Muscle of leg (tissue), 3 donors: ENCODE measurements at regions not wholly inside any gene's neighbourhood (a gene's known extent, or its start where the extent isn't known, plus 50 kb on each side); places are given as distances from the start of the nearest gene placed in this dataset.
A peak's percentile ranks its signal among the peaks of the same experiment; 100 is the strongest.

ENCODE experiments used
- DNase-seq: peaks from one replicate; pipeline ENCODE4 v3.0.0; 2013
- H3K27ac ChIP-seq: one replicate; pipeline ENCODE4 v1.5.1; 2013; ENCODE audit warnings: mild to moderate bottlenecking, low read length, control low read depth
- H3K27me3 ChIP-seq: one replicate; pipeline ENCODE4 v1.6.1; 2013; ENCODE audit warnings: low read length; ENCODE audit not compliant: control insufficient read depth, insufficient read depth
- H3K36me3 ChIP-seq: one replicate; pipeline ENCODE4 v1.6.1; 2013; ENCODE audit warnings: low read length; ENCODE audit not compliant: control insufficient read depth, insufficient read depth
- H3K4me1 ChIP-seq: one replicate; pipeline ENCODE4 v1.6.1; 2013; ENCODE audit warnings: low read length; ENCODE audit not compliant: control insufficient read depth, insufficient read depth
- H3K4me3 ChIP-seq: one replicate; pipeline ENCODE4 v1.5.1; 2013; ENCODE audit warnings: low read length, control low read depth
- H3K9me3 ChIP-seq: replicated peaks from 2 replicates; pipeline ENCODE4 v1.6.1; 2013; ENCODE audit warnings: low read depth, low read length; ENCODE audit not compliant: control insufficient read depth
- WGBS: methylation state at CpG from one replicate; pipeline ENCODE4 v1.1.5; 2013; ENCODE audit warnings: missing lambda C conversion rate; ENCODE audit not compliant: insufficient coverage; 5-methylcytosine and 5-hydroxymethylcytosine counted together

DNA sequence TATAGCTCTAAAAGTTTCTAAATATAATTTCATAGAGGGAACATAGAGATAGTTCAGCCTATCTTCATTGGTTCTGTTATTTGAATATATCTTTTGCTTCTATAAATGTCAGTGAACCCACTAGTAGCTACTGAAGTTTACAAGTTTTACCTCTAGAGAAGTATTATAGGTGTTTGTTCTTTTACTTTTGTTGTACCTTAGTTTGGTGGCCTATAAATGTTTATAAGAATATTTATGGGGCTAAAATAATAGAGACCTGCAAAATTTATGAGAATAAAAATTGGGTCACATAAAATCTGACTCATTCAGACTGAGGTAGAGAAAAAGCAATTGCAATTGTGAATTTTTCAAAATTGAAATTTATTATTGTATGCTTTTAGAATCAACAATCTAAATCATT lies 162.6 kb downstream of the SERPINI1 start:
- no peak for DNase-seq
- H3K4me3 ChIP-seq, result no peak overlapping the region
- H3K9me3 ChIP-seq, result no peaks in the 10 kb centered on the region
- H3K36me3 ChIP-seq, result no peaks in the 10 kb centered on the region
- H3K4me1 ChIP-seq, result no peaks in the 10 kb centered on the region
- no peak overlapping the region for H3K27ac ChIP-seq
- no peaks in the 10 kb centered on the region for H3K27me3 ChIP-seq

DNA sequence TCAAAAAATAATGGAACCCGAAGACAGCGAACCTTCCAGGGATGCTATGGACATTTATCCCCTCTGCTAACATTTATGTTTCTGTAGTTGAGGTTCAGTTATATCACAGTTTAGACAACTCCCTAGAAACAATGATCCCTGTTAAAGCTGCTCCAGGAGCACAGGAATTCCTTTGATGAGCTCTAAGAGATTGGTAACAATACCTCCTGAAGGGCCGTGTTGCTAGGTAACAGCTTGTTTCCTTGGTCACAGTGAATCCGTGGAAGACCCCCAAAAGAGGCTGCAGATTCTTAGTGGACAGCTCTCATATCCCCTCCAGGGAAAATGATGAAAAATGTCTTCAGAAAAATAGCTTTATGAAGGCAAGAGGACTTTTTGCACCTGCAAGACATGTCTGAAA lies 160.2 kb downstream of the SERPINI1 start:
- Histone ChIP-seq H3K4me1 (no peaks in the 10 kb centered on the region), H3K36me3 (no peaks in the 10 kb centered on the region), H3K27me3 (no peaks in the 10 kb centered on the region), H3K4me3 (no peak overlapping the region), H3K9me3 (no peaks in the 10 kb centered on the region), H3K27ac (no peak overlapping the region)
- DNase-seq, result no peak
- WGBS, result no CpG with 5 or more reads among the region's 4 CpGs

- no peaks in the 10 kb centered on the region for H3K9me3 ChIP-seq
- H3K4me1 ChIP-seq, result no peaks in the 10 kb centered on the region
- H3K27me3 ChIP-seq, result no peaks in the 10 kb centered on the region
- no peaks in the 10 kb centered on the region for H3K36me3 ChIP-seq
- H3K4me3 ChIP-seq, result no peak overlapping the region
- no peak overlapping the region for H3K27ac ChIP-seq
- no CpG with 5 or more reads among the region's 1 CpG for WGBS
- DNase-seq, result peak; percentile 25
Measured at GRCh38 chr3:167895178-167895577, 159.7 kb downstream of the SERPINI1 start.

DNA sequence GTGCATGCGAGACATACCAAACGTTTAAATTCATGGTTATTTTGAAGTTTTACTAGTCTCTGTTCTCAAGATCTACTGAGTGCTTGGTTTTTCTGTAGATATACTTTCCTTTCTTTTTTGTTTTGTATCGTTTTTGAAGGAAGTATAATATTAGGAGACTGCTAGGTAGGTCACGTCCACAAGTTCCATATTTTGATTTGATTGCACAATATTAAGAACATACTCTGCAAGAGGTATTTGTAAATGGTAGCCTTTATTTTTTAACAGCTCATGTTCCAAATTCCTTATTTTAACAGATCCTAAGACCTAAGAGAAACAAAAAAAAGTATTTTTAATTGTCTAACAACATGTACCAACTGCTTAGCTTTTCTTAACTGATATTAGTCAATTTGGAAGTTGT lies 156.7 kb downstream of the SERPINI1 start:
- Histone ChIP-seq H3K4me1 (no peaks in the 10 kb centered on the region), H3K36me3 (no peaks in the 10 kb centered on the region), H3K27ac (no peak overlapping the region), H3K4me3 (no peak overlapping the region), H3K9me3 (no peaks in the 10 kb centered on the region), H3K27me3 (no peaks in the 10 kb centered on the region)
- no peak for DNase-seq
- no CpG with 5 or more reads among the region's 4 CpGs for WGBS

- Histone ChIP-seq H3K27me3 (no peaks in the 10 kb centered on the region), H3K27ac (no peak overlapping the region)
- no CpG with 5 or more reads among the region's 1 CpG for WGBS
Measured at GRCh38 chr3:167887096-167887495, 151.6 kb downstream of the SERPINI1 start.

GRCh38 chr3:167886690-167887089 lies 151.2 kb downstream of the SERPINI1 start:
- no peak overlapping the region for H3K4me3 ChIP-seq
- no peaks in the 10 kb centered on the region for H3K4me1 ChIP-seq
- H3K27ac ChIP-seq, result no peak overlapping the region
- WGBS, result no CpG with 5 or more reads among the region's 2 CpGs
- DNase-seq, result no peak
- no peaks in the 10 kb centered on the region for H3K36me3 ChIP-seq
- H3K9me3 ChIP-seq, result no peaks in the 10 kb centered on the region
- H3K27me3 ChIP-seq, result no peaks in the 10 kb centered on the region

More at GRCh38 chr3:167887096-167887495, 151.6 kb downstream of the SERPINI1 start:
- Histone ChIP-seq H3K4me1 (no peaks in the 10 kb centered on the region), H3K36me3 (no peaks in the 10 kb centered on the region), H3K4me3 (no peak overlapping the region), H3K9me3 (no peaks in the 10 kb centered on the region)
- DNase-seq, result no peak

DNA sequence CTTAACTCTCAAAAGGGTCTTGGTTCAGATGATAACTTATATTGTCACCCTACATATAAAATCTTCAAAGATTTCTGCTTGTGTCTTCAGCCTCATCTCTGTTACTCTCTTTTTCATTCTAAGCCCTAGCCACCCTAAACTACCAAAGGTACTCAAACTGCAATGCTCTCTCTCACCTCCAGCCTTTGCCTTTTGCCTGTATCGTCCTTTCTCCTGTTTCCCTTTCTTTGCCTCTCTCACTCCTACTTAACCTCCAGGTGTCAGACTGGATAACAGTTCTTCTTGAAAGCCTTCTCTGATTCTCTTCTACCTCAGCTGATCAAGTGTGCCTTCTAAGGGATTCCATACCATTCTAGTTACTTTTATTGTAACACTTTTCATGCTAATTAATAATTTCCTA lies 149.8 kb downstream of the SERPINI1 start:
- WGBS, result 67% methylated on average over 1 of the region's 1 CpG
- Histone ChIP-seq H3K4me3 (no peak overlapping the region), H3K27ac (no peak overlapping the region), H3K9me3 (no peaks in the 10 kb centered on the region), H3K4me1 (no peaks in the 10 kb centered on the region), H3K36me3 (no peaks in the 10 kb centered on the region), H3K27me3 (no peaks in the 10 kb centered on the region)
- no peak for DNase-seq

GRCh38 chr3:167884481-167884880 lies 149.0 kb downstream of the SERPINI1 start:
- Histone ChIP-seq H3K4me3 (no peak overlapping the region), H3K27ac (no peak overlapping the region), H3K9me3 (no peaks in the 10 kb centered on the region), H3K27me3 (no peaks in the 10 kb centered on the region), H3K4me1 (no peaks in the 10 kb centered on the region), H3K36me3 (no peaks in the 10 kb centered on the region)
- WGBS, result 35% methylated on average over 2 of the region's 3 CpGs
- no peak for DNase-seq

GRCh38 chr3:167883452-167883851 lies 147.9 kb downstream of the SERPINI1 start:
- Histone ChIP-seq H3K9me3 (no peaks in the 10 kb centered on the region), H3K27me3 (no peaks in the 10 kb centered on the region), H3K36me3 (no peaks in the 10 kb centered on the region), H3K27ac (no peak overlapping the region), H3K4me1 (no peaks in the 10 kb centered on the region), H3K4me3 (no peak overlapping the region)
- no peak for DNase-seq
- WGBS, result no CpG with 5 or more reads among the region's 1 CpG

GRCh38 chr3:167882057-167882667 lies 146.6 kb downstream of the SERPINI1 start:
- H3K4me1 ChIP-seq, result no peaks in the 10 kb centered on the region
- no peak overlapping the region for H3K27ac ChIP-seq
- no CpG with 5 or more reads among the region's 1 CpG for WGBS
- DNase-seq, result peak; percentile 69
- no peaks in the 10 kb centered on the region for H3K9me3 ChIP-seq
- H3K27me3 ChIP-seq, result no peaks in the 10 kb centered on the region
- H3K4me3 ChIP-seq, result no peak overlapping the region
- H3K36me3 ChIP-seq, result no peaks in the 10 kb centered on the region

- Histone ChIP-seq H3K27me3 (no peaks in the 10 kb centered on the region), H3K36me3 (no peaks in the 10 kb centered on the region), H3K4me3 (no peak overlapping the region), H3K4me1 (no peaks in the 10 kb centered on the region), H3K27ac (no peak overlapping the region), H3K9me3 (no peaks in the 10 kb centered on the region)
- DNase-seq, result no peak
Measured at GRCh38 chr3:167880183-167880582, 144.7 kb downstream of the SERPINI1 start.
